Parathyroid adenoma (tissue), 2 donors: ENCODE measurements at regions not wholly inside any gene's neighbourhood (a gene's known extent, or its start where the extent isn't known, plus 50 kb on each side); places are given as distances from the start of the nearest gene placed in this dataset.

Source experiments
- H2AFZ ChIP-seq: fragments of 300-600 bp; sonication (generic); one replicate; pipeline ENCODE4 v1.7.0; 2017; ENCODE audit warnings: antibody characterized with exemption, mild to moderate bottlenecking
- H3K27ac ChIP-seq: fragments of 300-600 bp; sonication (generic); one replicate; pipeline ENCODE4 v1.7.0; 2017
- H3K27me3 ChIP-seq: fragments of 300-600 bp; sonication (generic); one replicate; pipeline ENCODE4 v1.7.0; 2017; ENCODE audit warnings: low read length; ENCODE audit not compliant: control insufficient read depth, insufficient read depth
- H3K36me3 ChIP-seq: fragments of 300-600 bp; sonication (generic); one replicate; pipeline ENCODE4 v1.7.0; 2017; ENCODE audit warnings: low read length; ENCODE audit not compliant: control insufficient read depth, insufficient read depth
- H3K4me1 ChIP-seq: fragments of 300-600 bp; sonication (generic); one replicate; pipeline ENCODE4 v1.7.0; 2017; ENCODE audit warnings: control low read depth
- H3K4me2 ChIP-seq: fragments of 300-600 bp; sonication (generic); one replicate; pipeline ENCODE4 v1.7.0; 2017; ENCODE audit warnings: low read length
- H3K4me3 ChIP-seq: fragments of 300-600 bp; sonication (generic); one replicate; pipeline ENCODE4 v1.7.0; 2017; ENCODE audit warnings: low read depth, low read length
- H3K79me2 ChIP-seq: fragments of 300-600 bp; sonication (generic); one replicate; pipeline ENCODE4 v1.7.0; 2017; ENCODE audit warnings: control low read depth
- H3K9ac ChIP-seq: fragments of 300-600 bp; sonication (generic); one replicate; pipeline ENCODE4 v1.7.0; 2017; ENCODE audit warnings: mild to moderate bottlenecking
- H3K9me3 ChIP-seq: fragments of 300-600 bp; sonication (generic); one replicate; pipeline ENCODE4 v1.7.0; 2017; ENCODE audit warnings: low read length; ENCODE audit not compliant: control insufficient read depth
- TF ChIP-seq, protein P1 (sequence below): fragments of 300-600 bp; sonication (generic); IDR thresholded peaks from one replicate; pipeline ENCODE4 v1.7.0; 2017; ENCODE audit warnings: antibody characterized with exemption, mild to moderate bottlenecking
- donor health status: primary hyperparathyroidism.

DNA sequence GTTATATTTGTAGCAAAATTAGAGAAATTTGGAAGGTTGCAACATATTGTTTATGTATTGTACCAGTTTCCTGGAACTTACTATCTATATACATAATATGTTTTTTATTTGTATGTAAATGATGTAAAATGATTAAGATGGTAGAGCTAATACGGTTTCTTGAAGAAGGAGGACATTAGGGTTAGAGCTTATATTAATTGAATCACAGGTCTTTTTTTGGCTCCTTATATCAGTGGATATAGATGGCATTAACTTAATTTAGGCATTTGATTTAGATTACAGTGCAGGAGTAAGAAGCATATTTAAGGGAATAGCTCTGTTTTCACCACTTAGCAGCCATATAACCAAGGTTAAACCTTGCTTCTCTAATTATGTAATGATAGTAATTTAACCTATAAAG is 357.7 kb downstream of the USP25 start:
- no peaks in the 10 kb centered on the region for H3K27me3 ChIP-seq
- no peak overlapping the region for H3K4me2 ChIP-seq
- no peak overlapping the region for H2AFZ ChIP-seq
- TF ChIP-seq, protein P1, sequence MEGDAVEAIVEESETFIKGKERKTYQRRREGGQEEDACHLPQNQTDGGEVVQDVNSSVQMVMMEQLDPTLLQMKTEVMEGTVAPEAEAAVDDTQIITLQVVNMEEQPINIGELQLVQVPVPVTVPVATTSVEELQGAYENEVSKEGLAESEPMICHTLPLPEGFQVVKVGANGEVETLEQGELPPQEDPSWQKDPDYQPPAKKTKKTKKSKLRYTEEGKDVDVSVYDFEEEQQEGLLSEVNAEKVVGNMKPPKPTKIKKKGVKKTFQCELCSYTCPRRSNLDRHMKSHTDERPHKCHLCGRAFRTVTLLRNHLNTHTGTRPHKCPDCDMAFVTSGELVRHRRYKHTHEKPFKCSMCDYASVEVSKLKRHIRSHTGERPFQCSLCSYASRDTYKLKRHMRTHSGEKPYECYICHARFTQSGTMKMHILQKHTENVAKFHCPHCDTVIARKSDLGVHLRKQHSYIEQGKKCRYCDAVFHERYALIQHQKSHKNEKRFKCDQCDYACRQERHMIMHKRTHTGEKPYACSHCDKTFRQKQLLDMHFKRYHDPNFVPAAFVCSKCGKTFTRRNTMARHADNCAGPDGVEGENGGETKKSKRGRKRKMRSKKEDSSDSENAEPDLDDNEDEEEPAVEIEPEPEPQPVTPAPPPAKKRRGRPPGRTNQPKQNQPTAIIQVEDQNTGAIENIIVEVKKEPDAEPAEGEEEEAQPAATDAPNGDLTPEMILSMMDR: no peak
- no peaks in the 10 kb centered on the region for H3K36me3 ChIP-seq
- H3K9me3 ChIP-seq: no peaks in the 10 kb centered on the region
- H3K9ac ChIP-seq: no peak overlapping the region
- no peaks in the 10 kb centered on the region for H3K79me2 ChIP-seq
- no peaks in the 10 kb centered on the region for H3K4me1 ChIP-seq
- H3K4me3 ChIP-seq: no peak overlapping the region
- no peak overlapping the region for H3K27ac ChIP-seq

DNA sequence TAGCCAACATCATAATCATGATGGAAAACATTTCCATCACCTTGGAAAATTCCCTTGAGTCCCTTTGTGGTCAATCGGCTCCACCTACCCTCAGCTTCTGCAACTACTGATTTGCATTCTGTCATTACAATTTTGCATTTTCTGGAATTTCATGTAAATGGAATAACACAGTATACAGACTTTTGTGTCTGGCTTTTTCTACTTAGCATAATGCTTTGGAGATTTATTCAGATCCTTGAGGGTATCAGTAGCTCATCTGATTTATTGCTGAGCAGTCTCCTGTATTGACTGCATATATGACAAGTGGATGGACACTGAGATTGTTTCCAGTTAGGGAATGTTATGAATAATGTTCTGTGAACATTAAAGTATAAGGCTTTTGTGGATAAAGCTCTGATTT is 358.3 kb downstream of the USP25 start:
- Histone ChIP-seq H3K36me3 (no peaks in the 10 kb centered on the region), H3K4me3 (no peak overlapping the region), H3K27ac (no peak overlapping the region), H2AFZ (no peak overlapping the region), H3K4me1 (no peaks in the 10 kb centered on the region), H3K9ac (no peak overlapping the region), H3K4me2 (no peak overlapping the region), H3K79me2 (no peaks in the 10 kb centered on the region), H3K9me3 (no peaks in the 10 kb centered on the region), H3K27me3 (no peaks in the 10 kb centered on the region)
- TF ChIP-seq, protein P1: no peak

DNA sequence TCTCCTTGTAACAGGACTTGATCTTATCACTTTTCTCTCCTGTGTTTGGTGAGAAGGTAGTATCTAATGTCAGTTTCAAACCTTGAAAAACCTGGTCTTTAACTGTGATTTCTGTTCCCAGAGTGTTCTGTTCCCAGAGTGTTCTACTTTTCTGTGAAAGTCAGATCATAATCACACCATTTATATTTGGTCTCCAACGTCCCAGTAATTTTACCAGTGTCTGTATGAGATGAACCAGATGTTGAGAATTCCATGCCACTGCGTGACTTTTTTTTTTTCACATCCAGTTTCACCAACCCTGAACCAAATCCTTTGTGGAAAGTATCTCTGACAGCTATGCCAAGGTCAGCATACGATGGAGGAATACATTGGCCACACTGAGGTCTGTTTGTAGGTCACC is 365.2 kb downstream of the USP25 start:
- Histone ChIP-seq H3K9me3 (no peaks in the 10 kb centered on the region), H3K27ac (no peak overlapping the region), H3K4me3 (no peak overlapping the region), H3K79me2 (no peaks in the 10 kb centered on the region), H3K27me3 (no peaks in the 10 kb centered on the region), H3K4me1 (no peaks in the 10 kb centered on the region), H3K4me2 (no peak overlapping the region), H3K9ac (no peak overlapping the region), H3K36me3 (no peaks in the 10 kb centered on the region), H2AFZ (no peak overlapping the region)
- TF ChIP-seq, protein P1: no peak

DNA sequence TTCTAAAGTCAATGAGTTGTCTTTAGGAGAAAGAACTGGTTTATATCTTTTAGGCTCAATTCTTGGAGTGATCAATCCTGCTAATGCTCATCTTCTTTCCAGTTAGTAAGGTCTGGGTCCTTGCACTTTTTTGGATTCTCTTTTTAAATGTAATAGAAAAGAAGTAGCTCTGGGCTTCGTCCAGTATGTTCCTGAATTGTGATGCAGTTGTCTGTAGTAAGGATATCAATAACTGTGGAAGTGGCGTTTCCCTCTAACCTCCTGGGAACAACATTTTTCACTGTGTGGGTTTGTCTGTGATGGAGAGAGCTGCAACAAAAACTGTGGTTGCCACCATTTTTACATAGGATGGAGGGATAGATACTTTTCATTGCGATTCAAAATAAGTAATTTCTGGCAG is 367.2 kb downstream of the USP25 start:
- H3K36me3 ChIP-seq: no peaks in the 10 kb centered on the region
- no peaks in the 10 kb centered on the region for H3K9me3 ChIP-seq
- H2AFZ ChIP-seq: no peak overlapping the region
- H3K4me1 ChIP-seq: no peaks in the 10 kb centered on the region
- H3K27ac ChIP-seq: no peak overlapping the region
- H3K4me3 ChIP-seq: no peak overlapping the region
- H3K4me2 ChIP-seq: no peak overlapping the region
- H3K79me2 ChIP-seq: no peaks in the 10 kb centered on the region
- TF ChIP-seq, protein P1: no peak
- no peak overlapping the region for H3K9ac ChIP-seq
- no peaks in the 10 kb centered on the region for H3K27me3 ChIP-seq

DNA sequence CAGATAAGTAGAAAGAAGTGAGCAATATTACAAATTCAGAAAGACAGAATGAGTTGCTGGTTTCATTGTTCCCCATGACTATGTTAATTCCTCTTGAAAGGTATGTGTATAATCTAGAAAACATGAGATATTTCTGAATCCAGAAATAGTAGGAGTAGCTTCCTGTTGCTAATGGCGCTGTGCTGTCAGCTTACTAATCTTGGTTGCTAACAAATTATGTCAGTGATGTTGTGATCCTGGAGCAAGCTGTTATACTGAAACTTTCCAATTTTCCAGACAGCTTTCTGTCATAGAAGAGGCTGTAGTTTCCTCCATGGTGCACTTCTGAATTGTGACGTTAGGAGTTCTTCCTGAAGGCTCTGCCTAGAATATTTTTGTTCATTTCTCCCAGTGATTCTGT is 372.3 kb downstream of the USP25 start:
- no peaks in the 10 kb centered on the region for H3K27me3 ChIP-seq
- H2AFZ ChIP-seq: no peak overlapping the region
- TF ChIP-seq, protein P1: no peak
- H3K9me3 ChIP-seq: no peaks in the 10 kb centered on the region
- no peaks in the 10 kb centered on the region for H3K4me1 ChIP-seq
- no peak overlapping the region for H3K9ac ChIP-seq
- H3K36me3 ChIP-seq: no peaks in the 10 kb centered on the region
- H3K4me2 ChIP-seq: no peak overlapping the region
- no peak overlapping the region for H3K4me3 ChIP-seq
- H3K27ac ChIP-seq: no peak overlapping the region
- H3K79me2 ChIP-seq: no peaks in the 10 kb centered on the region
